ENCODE measurements at regions not wholly inside any gene's neighbourhood (a gene's known extent, or its start where the extent isn't known, plus 50 kb on each side); places are given as distances from the start of the nearest gene placed in this dataset.

DNA sequence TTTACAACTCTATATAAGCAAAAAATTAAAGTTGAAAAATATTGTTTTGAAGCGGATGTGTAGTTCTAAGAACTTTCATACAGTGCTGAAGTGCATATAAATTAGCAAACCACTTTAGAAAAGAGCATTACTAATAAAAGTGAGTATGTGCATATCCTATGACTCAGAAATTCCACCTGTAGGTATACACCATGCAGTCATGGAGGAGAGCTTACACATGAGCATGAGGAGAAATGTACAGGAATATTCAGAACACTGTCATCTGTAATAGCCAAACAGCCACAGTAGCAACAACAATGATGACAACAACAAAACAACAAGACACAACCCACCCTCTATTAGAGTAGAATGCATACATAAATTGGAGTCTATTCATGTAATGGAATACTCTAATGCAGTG is 138.2 kb upstream of the ARRDC3 start:
- Histone ChIP-seq H3K36me3 (ENCODE audit: insufficient read depth, low read length) (no peaks in the 10 kb centered on the region), H3K27me3 (ENCODE audit: insufficient read depth, low read length) (no peaks in the 10 kb centered on the region), H3K4me3 (ENCODE audit: insufficient read depth, low read length) (no peak overlapping the region), H4K20me1 (ENCODE audit: insufficient read depth, low read length) (no peaks in the 10 kb centered on the region), H2AFZ (ENCODE audit: low read length) (no peak overlapping the region), H3K79me2 (ENCODE audit: insufficient read depth, low read length) (no peaks in the 10 kb centered on the region), H3K9me3 (ENCODE audit: low read depth, low read length) (no peaks in the 10 kb centered on the region), H3K4me1 (ENCODE audit: insufficient read depth, low read length) (no peaks in the 10 kb centered on the region), H3K27ac (ENCODE audit: low read depth, low read length) (no peak overlapping the region), H3K4me2 (ENCODE audit: insufficient read depth, low read length) (no peak overlapping the region)
- TF ChIP-seq, protein P1, sequence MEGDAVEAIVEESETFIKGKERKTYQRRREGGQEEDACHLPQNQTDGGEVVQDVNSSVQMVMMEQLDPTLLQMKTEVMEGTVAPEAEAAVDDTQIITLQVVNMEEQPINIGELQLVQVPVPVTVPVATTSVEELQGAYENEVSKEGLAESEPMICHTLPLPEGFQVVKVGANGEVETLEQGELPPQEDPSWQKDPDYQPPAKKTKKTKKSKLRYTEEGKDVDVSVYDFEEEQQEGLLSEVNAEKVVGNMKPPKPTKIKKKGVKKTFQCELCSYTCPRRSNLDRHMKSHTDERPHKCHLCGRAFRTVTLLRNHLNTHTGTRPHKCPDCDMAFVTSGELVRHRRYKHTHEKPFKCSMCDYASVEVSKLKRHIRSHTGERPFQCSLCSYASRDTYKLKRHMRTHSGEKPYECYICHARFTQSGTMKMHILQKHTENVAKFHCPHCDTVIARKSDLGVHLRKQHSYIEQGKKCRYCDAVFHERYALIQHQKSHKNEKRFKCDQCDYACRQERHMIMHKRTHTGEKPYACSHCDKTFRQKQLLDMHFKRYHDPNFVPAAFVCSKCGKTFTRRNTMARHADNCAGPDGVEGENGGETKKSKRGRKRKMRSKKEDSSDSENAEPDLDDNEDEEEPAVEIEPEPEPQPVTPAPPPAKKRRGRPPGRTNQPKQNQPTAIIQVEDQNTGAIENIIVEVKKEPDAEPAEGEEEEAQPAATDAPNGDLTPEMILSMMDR (IDR thresholded peaks at IDR 0.05; ENCODE audit: extremely low read depth, low read depth, low read length): no peak
- no peak for DNase-seq (ENCODE audit: insufficient read length, low spot score, missing footprints)

DNA sequence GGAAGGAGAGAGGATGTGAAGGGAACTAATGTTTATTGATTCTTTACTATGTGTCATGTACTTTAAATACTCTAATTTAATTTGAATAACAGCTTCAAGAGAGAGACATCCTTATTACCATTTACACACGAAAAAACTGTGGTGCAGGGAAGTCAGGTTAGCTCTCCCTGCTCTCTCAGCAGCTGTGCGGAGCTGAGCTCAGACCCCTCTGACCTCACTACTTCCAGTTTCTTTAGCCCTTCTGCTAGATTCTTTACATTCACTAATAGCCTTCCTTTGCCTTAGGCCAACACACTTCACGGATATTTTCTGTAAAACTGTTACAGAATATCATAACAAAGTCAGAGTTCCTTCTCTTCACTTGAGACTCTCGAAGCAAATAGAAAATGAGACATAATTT is 131.3 kb upstream of the ARRDC3 start:
- no peak overlapping the region for H3K4me3 ChIP-seq (ENCODE audit: insufficient read depth, low read length)
- no peaks in the 10 kb centered on the region for H4K20me1 ChIP-seq (ENCODE audit: insufficient read depth, low read length)
- H3K4me2 ChIP-seq (ENCODE audit: insufficient read depth, low read length): no peak overlapping the region
- H3K4me1 ChIP-seq (ENCODE audit: insufficient read depth, low read length): no peaks in the 10 kb centered on the region
- TF ChIP-seq, protein P1 (IDR thresholded peaks at IDR 0.05; ENCODE audit: extremely low read depth, low read depth, low read length): no peak
- peaks cover 2% of the 10 kb centered on the region for H3K27me3 ChIP-seq (ENCODE audit: insufficient read depth, low read length)
- H3K9me3 ChIP-seq (ENCODE audit: low read depth, low read length): no peaks in the 10 kb centered on the region
- no peaks in the 10 kb centered on the region for H3K36me3 ChIP-seq (ENCODE audit: insufficient read depth, low read length)
- no peaks in the 10 kb centered on the region for H3K79me2 ChIP-seq (ENCODE audit: insufficient read depth, low read length)
- H2AFZ ChIP-seq (ENCODE audit: low read length): no peak overlapping the region
- no peak overlapping the region for H3K27ac ChIP-seq (ENCODE audit: low read depth, low read length)
- DNase-seq (ENCODE audit: insufficient read length, low spot score, missing footprints): no peak

DNA sequence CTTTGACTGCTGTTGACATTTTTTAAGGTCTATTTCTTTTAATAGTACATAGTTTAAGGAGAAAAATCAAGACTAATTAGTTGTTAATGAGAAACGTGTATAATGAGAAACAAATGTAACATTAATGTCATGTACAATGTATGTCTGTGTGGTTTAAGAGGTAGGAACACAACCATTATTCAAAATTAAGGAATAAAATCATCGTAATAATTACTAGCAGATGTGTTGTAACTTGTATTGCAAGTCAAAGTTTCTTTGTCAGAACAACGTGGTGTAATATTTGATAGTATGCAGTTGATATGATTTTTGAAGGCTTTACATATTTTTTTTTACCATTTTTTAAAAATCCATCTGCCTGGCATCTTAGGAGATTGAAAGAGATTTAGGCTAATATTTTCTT is 120.2 kb upstream of the ARRDC3 start:
- no peak overlapping the region for H3K4me3 ChIP-seq (ENCODE audit: insufficient read depth, low read length)
- no peak overlapping the region for H3K27ac ChIP-seq (ENCODE audit: low read depth, low read length)
- no peak overlapping the region for H2AFZ ChIP-seq (ENCODE audit: low read length)
- H3K9me3 ChIP-seq (ENCODE audit: low read depth, low read length): no peaks in the 10 kb centered on the region
- TF ChIP-seq, protein P1 (IDR thresholded peaks at IDR 0.05; ENCODE audit: extremely low read depth, low read depth, low read length): no peak
- H4K20me1 ChIP-seq (ENCODE audit: insufficient read depth, low read length): no peaks in the 10 kb centered on the region
- no peaks in the 10 kb centered on the region for H3K4me1 ChIP-seq (ENCODE audit: insufficient read depth, low read length)
- no peaks in the 10 kb centered on the region for H3K79me2 ChIP-seq (ENCODE audit: insufficient read depth, low read length)
- H3K27me3 ChIP-seq (ENCODE audit: insufficient read depth, low read length): peaks cover 4% of the 10 kb centered on the region
- no peak overlapping the region for H3K4me2 ChIP-seq (ENCODE audit: insufficient read depth, low read length)
- DNase-seq (ENCODE audit: insufficient read length, low spot score, missing footprints): no peak
- H3K36me3 ChIP-seq (ENCODE audit: insufficient read depth, low read length): no peaks in the 10 kb centered on the region

DNA sequence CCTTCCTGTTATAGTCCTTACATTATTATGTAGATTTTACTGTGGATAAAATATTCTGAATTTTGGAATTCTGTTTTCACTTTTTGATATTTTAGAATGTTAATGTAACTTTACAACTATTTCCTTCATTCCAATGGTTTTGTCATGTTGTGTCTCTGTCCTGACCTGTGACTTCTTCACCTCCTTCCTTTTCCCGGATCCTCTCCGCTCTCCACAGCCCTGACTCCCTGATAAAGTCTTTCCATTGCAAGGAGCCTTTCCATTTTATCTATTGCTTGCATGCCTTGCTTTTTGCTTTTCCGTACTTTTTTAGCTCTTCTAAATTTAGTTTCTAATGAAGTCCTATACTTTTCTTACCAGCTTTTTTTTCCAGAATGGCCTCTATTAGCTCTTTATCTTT is 117.6 kb upstream of the ARRDC3 start:
- TF ChIP-seq, protein P1 (IDR thresholded peaks at IDR 0.05; ENCODE audit: extremely low read depth, low read depth, low read length): no peak
- Histone ChIP-seq H3K79me2 (ENCODE audit: insufficient read depth, low read length) (no peaks in the 10 kb centered on the region), H3K9me3 (ENCODE audit: low read depth, low read length) (no peaks in the 10 kb centered on the region), H3K27ac (ENCODE audit: low read depth, low read length) (no peak overlapping the region), H3K27me3 (ENCODE audit: insufficient read depth, low read length) (peaks cover 4% of the 10 kb centered on the region), H3K4me3 (ENCODE audit: insufficient read depth, low read length) (no peak overlapping the region), H2AFZ (ENCODE audit: low read length) (no peak overlapping the region), H4K20me1 (ENCODE audit: insufficient read depth, low read length) (no peaks in the 10 kb centered on the region), H3K4me1 (ENCODE audit: insufficient read depth, low read length) (no peaks in the 10 kb centered on the region), H3K36me3 (ENCODE audit: insufficient read depth, low read length) (no peaks in the 10 kb centered on the region), H3K4me2 (ENCODE audit: insufficient read depth, low read length) (no peak overlapping the region)
- DNase-seq (ENCODE audit: insufficient read length, low spot score, missing footprints): no peak
